ENCODE measurements at regions not wholly inside any gene's neighbourhood (a gene's known extent, or its start where the extent isn't known, plus 50 kb on each side); places are given as distances from the start of the nearest gene placed in this dataset.
"Not testable (repeated sequence)": the region's sequence is repeated elsewhere in the genome, so short reads cannot be mapped to it uniquely, and the experiment has no call there.

DNA sequence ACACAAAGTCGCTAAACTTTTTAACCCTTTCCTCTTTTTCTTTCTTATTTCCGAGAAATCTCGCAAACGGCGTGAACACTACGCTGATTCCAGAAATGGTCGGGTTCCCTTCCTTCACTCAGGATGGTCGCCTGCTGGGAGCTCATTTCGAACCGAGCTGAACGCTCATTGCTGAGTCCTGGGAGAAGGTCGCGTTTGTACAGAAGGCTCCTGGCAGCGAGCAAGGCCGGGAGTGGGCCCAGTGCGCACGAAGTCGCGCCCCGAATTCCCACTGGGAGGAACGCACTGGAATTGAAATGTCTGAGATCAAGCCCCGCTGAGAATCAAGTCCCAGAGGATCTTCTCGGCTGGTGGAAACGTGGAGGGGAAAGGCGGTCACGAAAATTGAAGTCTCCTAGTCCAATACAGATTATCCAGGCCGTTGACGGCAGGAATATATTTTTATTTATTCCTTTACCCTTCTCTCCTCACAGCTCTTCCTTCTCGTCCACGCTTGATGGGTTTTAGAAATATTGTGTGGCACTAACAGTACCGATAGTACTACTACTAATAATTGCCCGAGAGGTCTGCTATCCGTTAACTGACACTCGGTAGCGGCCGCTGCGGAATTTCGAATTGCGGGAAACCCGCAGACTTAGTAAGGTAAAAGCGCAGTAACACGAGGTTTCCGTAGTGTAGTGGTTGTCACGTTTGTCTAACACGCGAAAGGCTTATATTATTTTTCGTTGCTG, 207.2 kb upstream of the ZNF184 start:
- DNase-seq, result no peak

DNA sequence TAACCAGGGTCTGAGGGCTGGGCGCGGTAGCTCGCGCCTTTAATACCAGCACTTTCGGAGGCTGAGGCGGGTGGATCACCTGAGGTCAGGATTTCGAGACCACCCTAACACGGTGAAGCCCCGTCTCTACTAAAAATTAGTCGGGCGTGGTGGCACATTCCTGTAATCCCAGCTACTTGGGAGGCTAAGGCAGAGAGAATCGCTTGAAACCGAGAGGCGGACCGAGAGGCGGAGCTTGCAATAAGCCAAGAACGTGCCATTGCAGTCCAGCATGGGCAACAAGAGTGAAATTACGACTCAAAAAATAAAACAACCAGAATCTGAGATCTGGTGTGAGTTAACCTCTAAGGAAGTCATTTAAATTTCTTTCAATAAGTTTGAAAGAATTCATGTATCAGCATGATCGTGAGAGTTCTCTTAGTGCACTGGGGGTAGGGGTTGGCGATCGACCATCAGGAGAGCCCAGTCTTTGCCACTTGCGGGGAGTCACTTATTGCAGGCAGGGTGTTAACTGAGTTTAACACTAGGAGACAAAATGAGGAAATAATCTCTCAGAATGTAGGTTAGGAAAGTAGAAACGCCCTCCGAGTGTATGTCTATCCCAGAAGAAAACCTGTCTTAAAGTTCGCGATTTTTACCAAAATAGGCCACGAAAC, 206.5 kb upstream of the ZNF184 start:
- DNase-seq, result no peak

DNA sequence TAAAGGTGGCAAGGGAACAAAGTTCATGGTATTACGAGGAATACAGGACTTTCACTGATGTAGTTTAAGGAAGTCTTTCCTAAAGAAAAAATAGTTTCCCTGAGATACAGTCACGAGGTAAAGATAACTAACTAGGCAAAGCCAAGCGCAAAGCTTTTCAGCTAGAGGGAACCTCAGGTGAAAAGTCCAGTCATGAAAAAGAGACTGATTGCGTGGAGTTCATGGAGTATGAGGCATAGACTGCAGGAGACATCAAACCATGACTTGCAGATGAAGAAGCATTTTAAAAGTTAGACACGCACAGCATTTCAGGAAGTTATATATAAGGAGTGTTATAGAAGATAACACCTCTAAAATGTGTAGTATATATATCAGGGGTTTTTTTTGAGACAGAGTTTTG, 205.6 kb upstream of the ZNF184 start:
- DNase-seq, result no peak

DNA sequence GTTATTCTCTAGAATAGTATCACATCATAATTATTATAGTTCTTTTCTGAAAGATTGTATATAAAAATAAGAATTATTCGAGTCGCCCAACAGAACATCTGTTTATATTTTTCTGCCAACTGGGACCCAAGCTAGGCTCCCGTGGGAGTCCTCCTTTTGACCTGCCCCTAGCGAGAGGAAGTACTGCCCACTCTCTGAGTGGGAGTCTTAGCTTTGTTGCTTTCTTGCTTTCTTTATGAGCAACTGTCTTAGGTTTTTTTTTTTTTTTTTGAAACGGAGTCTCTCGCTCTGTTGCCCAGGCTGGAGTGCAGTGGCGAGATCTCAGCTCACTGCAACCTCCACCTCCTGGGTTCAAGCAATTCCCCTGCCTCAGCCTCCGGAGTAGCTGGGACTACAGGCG, 202.0 kb upstream of the ZNF184 start:
- no peak for DNase-seq

DNA sequence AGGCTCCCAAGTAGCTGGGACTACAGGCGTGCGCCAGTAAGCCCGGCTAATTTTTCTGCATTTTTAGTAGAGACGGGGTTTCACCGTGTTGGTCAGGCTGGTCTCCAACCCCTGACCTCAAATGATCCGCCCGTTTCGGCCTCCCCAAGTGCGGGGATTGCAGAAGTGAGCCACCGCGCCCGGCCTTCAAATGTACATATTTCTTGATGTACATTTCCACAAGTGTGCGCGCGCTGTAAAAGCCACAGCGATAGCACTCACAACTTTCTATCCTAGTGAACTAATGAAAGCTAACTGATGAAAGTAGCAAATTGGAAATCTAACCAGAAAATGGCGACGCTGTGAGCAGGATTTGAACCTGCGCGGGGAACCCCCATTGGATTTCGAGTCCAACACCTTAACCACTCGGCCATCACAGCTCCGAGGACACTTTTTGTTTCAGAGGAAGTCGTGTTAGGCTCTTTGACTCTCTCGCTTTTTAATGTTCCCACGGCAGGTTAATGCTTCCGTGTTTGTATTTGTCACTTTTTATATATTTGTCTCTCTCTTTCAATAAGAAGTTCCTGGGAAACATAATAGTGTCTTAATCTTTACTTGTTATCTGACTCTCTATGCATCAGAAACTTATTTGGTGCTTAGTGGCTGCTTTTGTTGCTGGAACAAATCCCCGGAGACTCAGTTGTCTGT, 199.4 kb upstream of the ZNF184 start:
- peak in 2 of 56 donors; percentile 0 to 8 for DNase-seq

DNA sequence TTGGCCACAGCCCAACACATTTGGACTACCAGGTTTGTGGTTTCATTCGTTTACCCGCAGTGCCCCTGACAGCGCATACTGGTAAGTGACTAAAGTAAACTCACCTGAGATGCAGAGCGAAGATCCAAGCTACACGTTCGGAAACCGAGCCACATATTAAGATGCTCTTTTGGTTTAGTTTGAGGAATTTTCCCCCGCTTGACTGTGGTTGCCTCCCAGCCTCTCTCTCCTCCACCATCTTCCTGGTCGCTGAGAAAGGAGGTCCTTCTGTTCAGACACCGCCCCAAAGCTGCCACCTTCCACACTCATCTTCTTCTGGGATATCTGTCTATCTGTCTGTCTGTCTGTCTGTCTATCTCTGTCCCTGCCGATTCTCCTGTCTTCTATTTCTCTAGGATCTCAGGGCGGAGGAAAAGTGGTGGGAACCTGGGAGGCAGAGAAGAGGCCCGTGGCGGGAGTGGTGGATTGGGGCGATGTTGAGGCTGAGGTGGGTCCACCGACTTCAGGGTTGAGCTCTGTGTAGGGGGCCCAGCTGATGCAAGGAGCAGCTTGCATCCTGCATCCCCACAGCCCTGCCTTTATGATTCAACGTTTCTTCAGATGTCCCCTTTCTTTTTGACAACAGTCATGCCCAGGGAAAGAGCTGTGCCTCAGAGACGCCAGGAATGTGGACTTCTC, 196.9 kb upstream of the ZNF184 start:
- no peak for DNase-seq

DNA sequence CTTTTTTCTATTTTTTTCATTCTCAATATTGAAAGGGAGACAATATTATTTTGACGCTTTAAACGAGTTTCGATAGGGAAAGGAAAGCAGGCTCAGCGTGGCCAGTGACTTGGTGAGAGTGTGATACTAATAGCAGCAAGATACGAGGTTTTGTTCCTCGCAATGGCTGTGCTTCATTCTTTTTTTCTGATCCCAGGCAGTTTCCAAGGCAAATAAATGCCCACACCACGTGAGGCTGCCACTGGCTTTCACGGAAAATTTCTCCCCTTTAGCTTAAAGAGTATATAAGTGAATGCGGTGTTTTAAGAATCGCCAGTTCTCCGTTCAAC, 196.4 kb upstream of the ZNF184 start:
- DNase-seq, result no peak

DNA sequence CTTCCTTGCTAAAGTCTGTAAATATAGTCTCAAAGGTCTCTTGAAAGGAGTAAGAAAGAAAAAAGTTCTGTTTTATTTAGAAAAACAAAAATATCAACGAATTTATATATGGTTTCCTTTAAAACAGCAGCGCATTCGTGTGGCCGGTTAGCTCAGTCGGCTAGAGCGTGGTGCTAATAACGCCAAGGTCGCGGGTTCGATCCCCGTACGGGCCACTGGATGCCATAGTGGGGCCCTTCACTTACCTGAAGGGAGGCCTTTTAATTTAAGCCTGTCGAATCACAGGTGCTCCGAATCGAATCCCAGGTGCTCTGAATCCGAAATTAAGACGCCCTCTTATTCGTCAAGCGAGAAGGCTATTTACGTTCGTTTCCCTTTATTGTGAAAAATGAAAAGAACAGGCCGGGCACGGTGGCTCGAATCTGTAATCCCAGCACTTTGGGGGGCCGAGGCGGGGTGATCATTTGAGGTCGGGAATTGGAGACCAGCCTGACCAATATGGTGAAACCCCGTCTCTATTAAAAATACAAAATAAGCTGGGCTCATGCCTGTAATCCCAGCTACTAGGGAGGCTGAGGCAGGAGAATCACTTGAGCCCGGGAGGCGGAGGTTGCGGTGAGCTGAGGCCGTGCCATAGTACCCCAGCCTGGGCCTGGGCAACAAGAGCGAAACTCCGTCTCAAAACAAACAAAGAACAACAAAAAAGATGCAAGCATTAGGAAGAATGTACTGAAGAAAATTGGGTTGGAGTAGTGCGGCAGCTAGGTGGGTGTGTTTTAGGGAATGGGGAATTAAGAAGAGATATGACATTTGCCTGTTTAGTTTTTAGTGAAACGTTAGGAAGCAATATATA, 195.8 kb upstream of the ZNF184 start:
- peak in 14 of 56 donors; percentile 3 to 26 (median 11) for DNase-seq

DNA sequence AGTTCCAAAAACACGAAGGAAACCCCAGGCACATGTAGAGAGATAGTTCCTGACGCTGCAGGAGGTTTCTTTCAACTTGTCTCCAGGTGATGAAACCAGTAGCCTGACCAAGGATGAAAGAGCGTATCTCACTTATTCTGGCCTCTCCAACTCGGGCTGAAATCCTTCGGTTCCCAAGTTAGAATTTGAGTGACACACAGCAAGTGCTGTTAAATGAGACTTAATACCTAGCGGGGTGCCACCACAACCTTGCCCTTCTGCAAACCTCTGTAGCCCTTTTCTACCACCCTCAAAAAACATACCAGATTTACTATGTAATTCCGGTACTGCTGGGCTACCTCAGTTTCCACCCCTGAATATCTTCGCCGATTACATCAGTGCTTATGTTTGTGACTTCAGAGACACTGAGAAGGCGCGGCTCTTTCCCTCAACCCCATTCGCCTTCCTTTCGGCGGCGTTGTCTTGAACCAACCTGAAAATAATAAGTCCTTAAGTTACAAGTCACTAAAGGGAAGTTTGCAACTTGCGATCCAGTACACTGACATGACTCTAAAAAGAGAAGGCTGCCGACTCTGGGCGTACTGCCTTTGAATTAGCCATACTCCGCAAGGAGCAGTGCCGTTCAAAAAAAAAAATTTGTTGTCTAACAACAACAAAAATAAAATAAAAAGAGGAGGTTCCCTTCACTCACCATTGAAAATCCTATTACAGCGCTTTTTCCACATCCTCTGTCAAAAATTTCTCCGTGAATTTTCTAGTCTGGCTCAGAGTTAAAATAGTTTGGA, 194.9 kb upstream of the ZNF184 start:
- DNase-seq, result no peak

DNA sequence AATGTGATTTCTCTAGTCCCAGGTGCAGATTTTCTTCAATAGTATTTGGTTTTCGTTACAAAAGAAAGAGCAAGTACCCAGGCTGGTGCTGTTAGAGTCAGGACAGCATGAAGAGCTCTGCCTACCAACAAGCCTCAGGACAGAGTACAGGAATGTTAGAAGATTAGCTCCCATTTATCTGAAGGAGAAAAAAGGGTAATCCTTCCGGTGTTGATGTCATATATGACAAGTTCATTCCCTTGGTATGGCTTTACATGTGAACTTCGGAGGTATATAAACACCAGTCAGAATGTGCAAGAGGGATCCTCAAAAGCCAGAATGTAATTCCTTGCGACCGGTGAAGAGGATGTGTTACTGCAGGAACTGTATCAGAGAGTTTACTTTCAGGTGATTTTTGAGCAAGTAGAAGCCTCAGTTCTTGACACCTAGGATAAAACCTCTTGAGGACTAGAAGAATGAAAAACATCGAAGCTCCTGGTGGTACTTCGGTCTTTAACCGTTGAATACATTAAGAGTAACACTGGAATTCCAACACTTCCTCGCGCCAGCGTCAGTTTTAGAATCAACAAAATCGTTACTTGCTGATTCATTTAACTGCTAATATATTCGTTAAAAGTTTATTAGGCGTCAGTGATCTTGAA, 194.2 kb upstream of the ZNF184 start:
- DNase-seq, result no peak

DNA sequence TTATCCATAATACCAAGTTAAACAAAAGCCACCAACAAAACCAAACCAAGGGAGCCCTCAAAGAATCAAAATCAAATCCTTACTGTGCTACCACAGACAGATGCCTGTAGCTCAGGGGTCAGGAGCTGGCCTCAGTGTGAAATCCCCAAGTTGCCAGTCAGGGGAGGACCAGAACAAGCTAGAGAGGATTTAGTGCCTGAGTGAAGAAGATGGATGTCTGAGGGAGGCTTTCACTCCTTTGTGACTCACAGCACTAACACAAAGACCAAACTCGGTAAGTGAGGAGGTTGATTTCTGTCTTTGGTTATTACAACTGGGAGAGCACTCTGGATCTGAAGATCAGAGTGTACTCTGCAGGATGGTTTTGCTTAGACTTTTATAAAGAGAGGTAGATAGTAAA, 189.9 kb upstream of the ZNF184 start:
- DNase-seq, result no peak

DNA sequence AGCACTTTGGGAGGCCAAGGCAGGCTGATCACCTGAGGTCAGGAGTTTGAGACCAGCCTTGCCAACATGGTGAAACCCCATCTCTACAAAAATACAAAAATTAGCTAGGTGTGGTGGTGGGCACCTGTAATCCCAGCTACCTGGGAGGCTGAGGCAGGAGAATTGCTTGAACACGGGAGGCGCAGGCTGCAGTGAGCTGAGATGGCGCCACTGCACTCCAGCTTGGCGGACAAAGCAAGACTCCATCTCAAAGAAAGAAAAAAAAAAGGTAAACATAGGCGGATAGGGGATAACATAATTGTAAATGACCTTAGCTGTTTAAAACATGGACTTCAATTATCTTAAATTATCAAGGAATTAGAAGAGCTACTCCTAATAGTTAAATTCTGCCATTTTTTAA, 189.3 kb upstream of the ZNF184 start:
- not testable (repeated sequence) for DNase-seq

DNA sequence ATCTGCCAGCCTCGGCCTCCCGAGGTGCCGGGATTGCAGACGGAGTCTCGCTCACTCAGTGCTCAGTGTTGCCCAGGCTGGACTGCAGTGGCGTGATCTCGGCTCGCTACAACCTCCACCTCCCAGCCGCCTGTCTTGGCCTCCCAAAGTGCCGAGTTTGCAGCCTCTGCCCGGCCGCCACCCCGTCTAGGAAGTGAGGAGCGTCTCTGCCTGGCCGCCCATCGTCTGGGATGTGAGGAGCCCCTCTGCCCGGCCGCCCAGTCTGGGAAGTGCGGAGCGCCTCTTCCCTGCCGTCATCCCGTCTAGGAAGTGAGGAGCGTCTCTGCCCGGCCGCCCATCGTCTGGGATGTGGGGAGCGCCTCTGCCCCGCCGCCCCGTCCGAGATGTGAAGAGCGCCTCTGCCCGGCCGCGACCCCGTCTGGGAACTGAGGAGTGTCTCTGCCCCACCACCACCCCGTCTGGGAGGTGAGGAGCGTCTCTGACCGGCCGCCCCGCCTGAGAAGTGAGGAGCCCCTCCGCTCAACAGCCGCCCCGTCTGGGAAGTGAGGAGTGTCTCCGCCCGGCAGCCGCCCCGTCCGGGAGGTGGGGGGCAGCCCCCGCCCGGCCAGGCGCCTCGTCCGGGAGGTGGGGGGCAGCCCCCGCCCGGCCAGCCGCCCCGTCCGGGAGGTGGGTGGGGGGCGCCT, 180.4 kb upstream of the ZNF184 start:
- not testable (repeated sequence) for DNase-seq

DNA sequence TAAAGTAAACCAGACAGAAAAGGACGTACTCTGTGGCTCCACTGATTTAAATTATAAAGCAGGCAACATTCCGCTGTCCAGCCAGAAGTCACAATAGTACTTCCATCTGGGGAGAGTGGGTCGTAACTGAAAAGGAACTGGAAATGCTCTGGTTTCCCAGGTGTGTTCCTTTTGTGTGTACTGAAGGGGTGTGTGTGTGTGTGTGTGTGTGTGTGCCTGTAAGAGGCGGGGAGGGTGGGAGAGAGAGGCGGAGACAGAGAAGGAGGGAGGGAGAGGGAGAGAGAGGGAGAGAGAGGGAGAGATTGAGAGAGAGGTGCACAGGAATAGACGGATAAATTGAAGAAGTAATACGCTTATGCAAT, 178.4 kb upstream of the ZNF184 start:
- DNase-seq, result no peak

DNA sequence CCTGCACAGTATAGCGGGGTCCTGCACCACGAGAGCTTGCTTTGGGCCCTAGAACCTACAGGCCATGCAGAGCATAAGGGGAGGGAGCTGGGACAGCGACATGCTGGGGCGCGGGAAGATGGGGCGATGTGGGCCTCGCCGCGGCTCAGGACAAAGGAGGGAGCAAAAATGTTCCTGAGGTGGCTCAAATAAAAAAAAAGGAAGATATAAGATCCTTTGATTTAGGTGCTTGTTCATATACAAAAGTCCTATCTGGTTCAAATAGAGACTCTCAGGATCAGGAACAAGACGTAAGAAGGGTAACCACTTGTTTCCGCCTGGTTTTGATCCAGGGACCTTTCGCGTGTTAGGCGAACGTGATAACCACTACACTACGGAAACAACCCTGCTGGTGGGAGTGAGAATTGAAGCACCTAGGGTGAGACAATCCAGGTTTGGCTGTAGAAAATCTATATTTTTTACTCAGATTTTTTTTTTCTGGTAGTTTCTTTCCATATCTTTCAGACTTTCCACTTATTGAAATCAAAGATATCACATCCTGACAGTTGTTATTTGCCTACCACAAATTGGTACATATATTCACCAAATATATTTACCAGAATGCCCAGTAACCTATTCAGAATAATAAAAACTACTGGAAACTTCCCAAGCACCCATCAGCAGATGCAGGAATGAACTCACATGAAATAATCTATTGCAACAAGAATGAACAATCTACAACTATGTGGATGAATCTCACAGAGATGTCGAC, 177.9 kb upstream of the ZNF184 start:
- peak in 10 of 56 donors; percentile 2 to 33 (median 4) for DNase-seq

DNA sequence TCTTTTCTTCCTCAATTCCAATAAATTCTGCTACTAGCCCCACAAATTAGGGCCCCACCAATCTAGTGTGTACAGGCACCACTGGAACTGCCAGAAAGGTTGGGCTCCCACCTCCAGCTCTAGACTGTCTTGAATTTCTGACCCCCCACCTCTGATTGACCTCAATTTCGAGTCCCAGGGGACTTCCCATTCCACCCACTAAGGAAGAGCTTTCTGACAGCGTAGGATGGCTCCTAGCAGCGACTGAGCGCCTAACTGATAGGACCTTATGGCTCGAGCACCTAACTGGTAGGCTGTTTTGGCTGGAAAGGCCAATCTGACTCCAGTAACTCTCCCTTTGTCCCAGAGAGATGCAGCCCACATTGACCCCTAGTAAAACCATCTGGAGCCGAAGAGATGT, 171.6 kb upstream of the ZNF184 start:
- DNase-seq, result no peak

DNA sequence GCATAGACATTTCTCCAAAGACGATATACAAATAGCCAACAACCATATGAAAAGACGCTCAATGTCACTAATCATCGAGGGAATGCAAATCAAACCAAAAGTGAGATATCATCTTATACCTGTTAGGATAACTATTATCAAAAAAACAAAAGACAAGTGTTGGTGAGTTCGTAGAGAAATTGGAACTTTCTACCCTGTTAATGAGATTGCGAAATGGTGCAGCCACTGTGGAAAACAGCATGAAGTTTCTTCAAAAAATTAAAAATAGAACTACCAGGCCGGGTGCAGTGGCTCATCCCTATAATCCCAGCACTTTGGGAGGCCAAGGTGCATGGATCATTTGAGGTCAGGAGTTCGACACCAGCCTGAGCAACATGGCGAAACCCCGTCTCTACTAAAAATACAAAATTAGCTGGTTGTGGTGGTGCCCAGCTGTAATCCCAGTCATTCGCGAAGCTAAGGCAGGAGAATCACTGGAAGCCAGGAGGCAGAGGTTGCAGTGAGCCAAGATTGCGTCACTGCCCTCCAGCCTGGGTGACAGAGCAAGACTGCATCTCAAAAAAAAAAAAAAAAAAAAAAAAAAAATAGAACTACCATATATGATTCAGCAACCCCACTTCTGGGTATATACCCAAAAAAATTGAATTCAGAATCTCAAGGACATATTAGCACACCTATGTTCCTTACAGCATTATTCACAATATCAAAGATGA, 170.0 kb upstream of the ZNF184 start:
- no peak for DNase-seq

DNA sequence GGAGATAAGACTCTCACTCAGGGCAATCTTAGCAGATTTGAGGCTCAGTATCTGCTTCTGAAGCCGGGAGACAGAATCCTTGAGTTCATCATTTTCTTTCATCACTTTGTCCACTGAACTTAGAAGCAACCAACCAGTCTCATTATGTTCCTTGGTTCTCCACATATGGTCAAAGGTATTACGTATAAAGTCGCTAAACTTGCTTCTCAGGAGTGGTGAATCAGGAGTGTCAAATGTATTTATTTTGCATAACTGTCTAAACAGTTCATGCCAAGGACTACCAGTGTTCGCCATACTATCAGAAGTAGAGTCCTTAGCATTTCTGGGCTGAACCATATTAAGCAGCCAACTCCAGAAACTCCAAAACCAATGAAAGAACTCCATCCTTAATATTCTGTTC, 163.0 kb upstream of the ZNF184 start:
- not testable (repeated sequence) for DNase-seq
